Vagina (tissue), 2 donors: ENCODE measurements at regions not wholly inside any gene's neighbourhood (a gene's known extent, or its start where the extent isn't known, plus 50 kb on each side); places are given as distances from the start of the nearest gene placed in this dataset.

ENCODE experiments used
- POLR2A ChIP-seq, 2 donors: fragments of 450-650 bp; IDR thresholded peaks; one replicate each; pipeline ENCODE4 v1.6.1; 2017; ENCODE audit warnings: antibody characterized with exemption in 2 of 2, mild to moderate bottlenecking in 2 of 2, moderate library complexity in 2 of 2
- POLR2AphosphoS5 ChIP-seq, 2 donors: sonication (generic); formaldehyde crosslinking; IDR thresholded peaks; one replicate each; pipeline ENCODE4 v1.9.0; 2017; ENCODE audit warnings: antibody characterized with exemption in 2 of 2, mild to moderate bottlenecking in 2 of 2, low read depth in 1 of 2; ENCODE audit not compliant: insufficient read depth in 1 of 2
- TF ChIP-seq, protein P1 (sequence below), 3 experiments: fragments of 450-650 bp in 2 of 3; fragments of 200-600 bp in 1 of 3; sonication (generic) in 1 of 3; IDR thresholded peaks; one replicate each; pipeline ENCODE4 v1.5.1; 2017 to 2019; ENCODE audit warnings: antibody characterized with exemption in 3 of 3, mild to moderate bottlenecking in 2 of 3, moderate library complexity in 2 of 3

DNA sequence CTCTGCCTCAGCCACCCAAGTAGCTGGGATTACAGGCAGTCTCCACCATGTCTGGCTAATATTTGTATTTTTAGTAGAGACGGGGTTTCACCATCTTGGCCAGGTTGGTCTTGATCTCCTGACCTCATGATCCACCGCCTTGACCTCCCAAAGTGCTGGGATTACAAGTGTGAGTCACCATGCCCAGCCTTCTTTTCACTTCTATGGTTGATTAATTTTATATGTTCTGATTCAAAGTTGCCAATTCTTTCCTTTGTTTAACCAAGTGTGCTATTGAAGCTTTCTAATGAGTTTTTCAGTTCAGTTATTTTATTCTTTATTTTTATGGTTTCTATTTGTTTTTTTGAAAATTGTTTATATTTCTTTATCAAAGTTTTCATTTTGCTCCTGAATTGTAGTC, 133.1 kb upstream of the KCNJ3 start:
- TF ChIP-seq, protein P1, sequence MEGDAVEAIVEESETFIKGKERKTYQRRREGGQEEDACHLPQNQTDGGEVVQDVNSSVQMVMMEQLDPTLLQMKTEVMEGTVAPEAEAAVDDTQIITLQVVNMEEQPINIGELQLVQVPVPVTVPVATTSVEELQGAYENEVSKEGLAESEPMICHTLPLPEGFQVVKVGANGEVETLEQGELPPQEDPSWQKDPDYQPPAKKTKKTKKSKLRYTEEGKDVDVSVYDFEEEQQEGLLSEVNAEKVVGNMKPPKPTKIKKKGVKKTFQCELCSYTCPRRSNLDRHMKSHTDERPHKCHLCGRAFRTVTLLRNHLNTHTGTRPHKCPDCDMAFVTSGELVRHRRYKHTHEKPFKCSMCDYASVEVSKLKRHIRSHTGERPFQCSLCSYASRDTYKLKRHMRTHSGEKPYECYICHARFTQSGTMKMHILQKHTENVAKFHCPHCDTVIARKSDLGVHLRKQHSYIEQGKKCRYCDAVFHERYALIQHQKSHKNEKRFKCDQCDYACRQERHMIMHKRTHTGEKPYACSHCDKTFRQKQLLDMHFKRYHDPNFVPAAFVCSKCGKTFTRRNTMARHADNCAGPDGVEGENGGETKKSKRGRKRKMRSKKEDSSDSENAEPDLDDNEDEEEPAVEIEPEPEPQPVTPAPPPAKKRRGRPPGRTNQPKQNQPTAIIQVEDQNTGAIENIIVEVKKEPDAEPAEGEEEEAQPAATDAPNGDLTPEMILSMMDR (IDR thresholded peaks at IDR 0.05), result no peak
- TF ChIP-seq POLR2AphosphoS5 (IDR thresholded peaks at IDR 0.05; ENCODE audit: insufficient read depth in 1 of 2, low read depth in 1 of 2) (no peak), POLR2A (IDR thresholded peaks at IDR 0.05) (no peak)
